ENCODE measurements at regions not wholly inside any gene's neighbourhood (a gene's known extent, or its start where the extent isn't known, plus 50 kb on each side); places are given as distances from the start of the nearest gene placed in this dataset.

DNA sequence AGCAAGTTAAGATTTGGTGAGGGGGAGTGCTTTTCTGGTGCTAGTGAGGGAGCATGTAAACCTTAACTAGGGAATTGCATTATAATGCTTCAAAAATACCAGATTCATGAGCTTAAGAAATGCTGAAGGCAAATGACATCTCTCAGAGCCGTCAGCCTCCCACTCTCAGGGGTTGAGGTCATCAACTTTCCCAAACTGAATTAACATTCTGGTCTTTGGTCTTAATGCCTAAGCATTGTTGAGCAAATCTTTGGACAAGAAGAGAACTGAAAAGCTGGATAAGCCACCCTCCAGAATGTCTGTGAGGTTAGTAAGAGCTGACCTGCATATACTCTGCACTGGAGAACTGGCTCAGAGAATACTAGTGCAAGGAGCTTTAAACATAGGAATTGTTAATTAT is 124.9 kb upstream of the GAP43 start:
- Histone ChIP-seq H3K27ac (no peak overlapping the region), H3K27me3 (ENCODE audit: insufficient read depth, low read depth, severe bottlenecking) (no peaks in the 10 kb centered on the region), H3K9me3 (ENCODE audit: severe bottlenecking) (no peaks in the 10 kb centered on the region), H3K36me3 (no peaks in the 10 kb centered on the region), H3K4me3 (ENCODE audit: low read depth, low read length) (no peak overlapping the region)
- TF ChIP-seq, protein P1, sequence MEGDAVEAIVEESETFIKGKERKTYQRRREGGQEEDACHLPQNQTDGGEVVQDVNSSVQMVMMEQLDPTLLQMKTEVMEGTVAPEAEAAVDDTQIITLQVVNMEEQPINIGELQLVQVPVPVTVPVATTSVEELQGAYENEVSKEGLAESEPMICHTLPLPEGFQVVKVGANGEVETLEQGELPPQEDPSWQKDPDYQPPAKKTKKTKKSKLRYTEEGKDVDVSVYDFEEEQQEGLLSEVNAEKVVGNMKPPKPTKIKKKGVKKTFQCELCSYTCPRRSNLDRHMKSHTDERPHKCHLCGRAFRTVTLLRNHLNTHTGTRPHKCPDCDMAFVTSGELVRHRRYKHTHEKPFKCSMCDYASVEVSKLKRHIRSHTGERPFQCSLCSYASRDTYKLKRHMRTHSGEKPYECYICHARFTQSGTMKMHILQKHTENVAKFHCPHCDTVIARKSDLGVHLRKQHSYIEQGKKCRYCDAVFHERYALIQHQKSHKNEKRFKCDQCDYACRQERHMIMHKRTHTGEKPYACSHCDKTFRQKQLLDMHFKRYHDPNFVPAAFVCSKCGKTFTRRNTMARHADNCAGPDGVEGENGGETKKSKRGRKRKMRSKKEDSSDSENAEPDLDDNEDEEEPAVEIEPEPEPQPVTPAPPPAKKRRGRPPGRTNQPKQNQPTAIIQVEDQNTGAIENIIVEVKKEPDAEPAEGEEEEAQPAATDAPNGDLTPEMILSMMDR (IDR thresholded peaks at IDR 0.05; ENCODE audit: low read depth, low read length): no peak
- no peak for DNase-seq

DNA sequence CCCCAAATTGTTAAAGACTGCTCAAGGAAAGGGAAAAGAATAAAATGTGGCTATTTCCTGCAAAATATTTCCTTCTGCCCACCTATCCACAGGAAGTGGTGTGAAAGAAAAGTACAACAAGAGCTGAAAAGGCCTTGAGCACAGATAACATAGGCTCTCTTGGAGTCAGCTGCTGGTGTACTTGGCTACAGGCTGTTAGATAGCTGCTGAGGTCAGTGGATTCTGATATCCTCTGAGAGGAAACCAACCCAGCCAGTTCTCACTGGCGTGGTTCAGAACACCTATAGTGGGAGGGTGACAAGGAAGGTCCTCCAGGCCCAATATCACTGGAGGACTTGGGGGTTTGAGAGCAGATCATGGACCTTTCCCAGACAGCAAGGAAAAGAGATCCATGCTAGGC is 124.4 kb upstream of the GAP43 start:
- Histone ChIP-seq H3K36me3 (no peaks in the 10 kb centered on the region), H3K9me3 (ENCODE audit: severe bottlenecking) (no peaks in the 10 kb centered on the region), H3K4me3 (ENCODE audit: low read depth, low read length) (no peak overlapping the region), H3K27me3 (ENCODE audit: insufficient read depth, low read depth, severe bottlenecking) (no peaks in the 10 kb centered on the region), H3K27ac (no peak overlapping the region)
- DNase-seq: no peak
- TF ChIP-seq, protein P1 (IDR thresholded peaks at IDR 0.05; ENCODE audit: low read depth, low read length): no peak

DNA sequence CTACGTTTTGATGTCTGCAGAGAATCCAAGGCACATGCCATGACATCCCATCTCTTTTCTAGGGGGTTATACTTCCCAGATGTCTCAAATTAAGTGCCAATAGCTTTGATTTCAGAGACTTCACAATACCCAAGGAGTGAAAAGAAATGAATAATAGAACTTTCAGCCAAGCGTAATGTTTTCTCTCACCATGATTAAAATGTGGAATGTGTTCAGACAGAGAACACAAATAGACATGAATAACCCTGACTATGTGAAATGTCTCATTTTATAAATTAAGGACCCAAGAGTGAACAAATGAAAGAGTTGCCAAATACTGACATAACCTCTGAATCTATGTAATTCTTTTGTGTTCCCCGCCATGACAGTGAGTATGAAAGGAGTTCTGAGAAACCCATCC is 123.6 kb upstream of the GAP43 start:
- Histone ChIP-seq H3K4me3 (ENCODE audit: low read depth, low read length) (no peak overlapping the region), H3K27ac (no peak overlapping the region), H3K36me3 (no peaks in the 10 kb centered on the region), H3K9me3 (ENCODE audit: severe bottlenecking) (no peaks in the 10 kb centered on the region), H3K27me3 (ENCODE audit: insufficient read depth, low read depth, severe bottlenecking) (no peaks in the 10 kb centered on the region)
- TF ChIP-seq, protein P1 (IDR thresholded peaks at IDR 0.05; ENCODE audit: low read depth, low read length): no peak
- DNase-seq: no peak

DNA sequence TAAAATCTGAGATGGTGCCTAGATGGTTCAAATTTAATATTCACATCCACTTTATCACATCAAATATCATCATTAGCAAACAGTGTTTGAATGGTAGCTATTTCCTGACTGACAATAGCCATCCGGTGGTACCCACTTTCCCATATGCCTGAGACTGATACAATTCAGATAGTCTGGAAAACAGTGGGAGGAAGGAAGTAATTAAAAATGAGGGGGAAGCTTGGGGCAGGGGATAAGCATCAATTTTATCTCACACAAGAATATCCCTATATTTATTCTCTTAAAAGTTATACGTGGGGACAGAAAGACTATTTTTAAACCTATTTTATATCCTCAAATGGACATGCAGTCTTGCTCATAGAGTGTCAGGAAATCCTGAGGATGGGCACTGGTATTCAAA is 122.5 kb upstream of the GAP43 start:
- TF ChIP-seq, protein P1 (IDR thresholded peaks at IDR 0.05; ENCODE audit: low read depth, low read length): no peak
- Histone ChIP-seq H3K4me3 (ENCODE audit: low read depth, low read length) (no peak overlapping the region), H3K36me3 (no peaks in the 10 kb centered on the region), H3K27ac (no peak overlapping the region), H3K9me3 (ENCODE audit: severe bottlenecking) (peaks cover 3% of the 10 kb centered on the region), H3K27me3 (ENCODE audit: insufficient read depth, low read depth, severe bottlenecking) (no peaks in the 10 kb centered on the region)
- DNase-seq: no peak

DNA sequence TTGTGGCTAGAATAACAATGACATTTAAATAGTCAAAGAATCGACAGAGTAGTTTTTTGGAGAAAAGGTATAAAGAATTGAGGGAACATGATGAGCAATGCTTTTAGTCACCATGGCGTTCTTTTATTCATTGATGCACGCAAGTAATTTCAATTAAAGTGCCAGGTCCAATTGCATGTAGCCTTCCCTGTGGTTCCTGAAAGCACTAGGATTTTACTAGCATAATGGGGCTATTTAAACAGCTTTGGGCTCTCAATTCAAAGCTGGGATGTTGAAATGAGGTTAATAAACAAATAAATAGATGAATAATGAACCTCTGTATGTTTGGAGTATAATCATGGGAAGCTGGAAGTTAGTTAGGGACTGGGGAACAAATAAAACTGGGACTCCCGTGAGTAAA is 121.2 kb upstream of the GAP43 start:
- no peak overlapping the region for H3K27ac ChIP-seq
- TF ChIP-seq, protein P1 (IDR thresholded peaks at IDR 0.05; ENCODE audit: low read depth, low read length): no peak
- no peak overlapping the region for H3K4me3 ChIP-seq (ENCODE audit: low read depth, low read length)
- H3K36me3 ChIP-seq: no peaks in the 10 kb centered on the region
- no peak for DNase-seq
- H3K9me3 ChIP-seq (ENCODE audit: severe bottlenecking): peaks cover 4% of the 10 kb centered on the region
- H3K27me3 ChIP-seq (ENCODE audit: insufficient read depth, low read depth, severe bottlenecking): no peaks in the 10 kb centered on the region

DNA sequence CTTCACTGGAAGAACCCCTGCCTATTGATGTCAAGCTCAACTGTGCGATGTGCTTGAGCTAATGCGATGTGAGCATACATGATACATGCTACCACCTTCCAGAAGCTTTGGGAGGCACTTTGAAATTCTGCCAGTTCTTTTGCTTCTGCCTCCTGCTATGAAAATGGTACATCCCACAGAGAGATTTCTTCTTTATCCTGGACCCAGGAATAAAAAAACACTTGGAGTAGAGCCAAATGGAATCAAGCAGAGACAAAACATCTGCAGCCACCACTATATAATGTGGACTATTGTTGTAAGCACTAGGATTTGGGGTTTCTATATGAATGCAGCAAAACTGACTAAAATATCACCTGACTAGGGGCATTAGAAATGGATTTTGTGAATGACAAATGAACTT is 119.9 kb upstream of the GAP43 start:
- Histone ChIP-seq H3K36me3 (no peaks in the 10 kb centered on the region), H3K27me3 (ENCODE audit: insufficient read depth, low read depth, severe bottlenecking) (no peaks in the 10 kb centered on the region), H3K4me3 (ENCODE audit: low read depth, low read length) (no peak overlapping the region), H3K9me3 (ENCODE audit: severe bottlenecking) (peaks cover 4% of the 10 kb centered on the region), H3K27ac (no peak overlapping the region)
- TF ChIP-seq, protein P1 (IDR thresholded peaks at IDR 0.05; ENCODE audit: low read depth, low read length): no peak
- DNase-seq: no peak
